ENCODE measurements at regions not wholly inside any gene's neighbourhood (a gene's known extent, or its start where the extent isn't known, plus 50 kb on each side); places are given as distances from the start of the nearest gene placed in this dataset.

GRCh38 chr5:100319885-100320284 is 215.3 kb upstream of the FAM174A start:
- no peaks in the 10 kb centered on the region for H3K27me3 ChIP-seq (ENCODE audit: control insufficient read depth in 3 of 3, insufficient read depth in 3 of 3, low read length in 3 of 3)
- H3K4me3 ChIP-seq (ENCODE audit: low read length in 3 of 3) = no peak overlapping the region
- no peak overlapping the region for H3K9ac ChIP-seq (ENCODE audit: low read depth in 1 of 3, low read length in 3 of 3)
- peaks cover 0 to 3% (median 0%) of the 10 kb centered on the region in 3 donors for H3K9me3 ChIP-seq (ENCODE audit: control insufficient read depth in 3 of 3, low read length in 3 of 3)
- H3K36me3 ChIP-seq (ENCODE audit: control insufficient read depth in 3 of 3, insufficient read depth in 3 of 3, low read length in 3 of 3) = no peaks in the 10 kb centered on the region
- H3K4me1 ChIP-seq (ENCODE audit: control insufficient read depth in 3 of 3, insufficient read depth in 3 of 3, low read length in 3 of 3) = no peaks in the 10 kb centered on the region
- H3K27ac ChIP-seq (ENCODE audit: low read depth, low read length) = no peak overlapping the region

GRCh38 chr5:100313657-100314056 is 221.5 kb upstream of the FAM174A start:
- H3K9me3 ChIP-seq (ENCODE audit: control insufficient read depth in 3 of 3, low read length in 3 of 3) = peaks cover 0 to 3% (median 0%) of the 10 kb centered on the region in 3 donors
- H3K4me1 ChIP-seq (ENCODE audit: control insufficient read depth in 3 of 3, insufficient read depth in 3 of 3, low read length in 3 of 3) = no peaks in the 10 kb centered on the region
- H3K27me3 ChIP-seq (ENCODE audit: control insufficient read depth in 3 of 3, insufficient read depth in 3 of 3, low read length in 3 of 3) = no peaks in the 10 kb centered on the region
- no peak overlapping the region for H3K9ac ChIP-seq (ENCODE audit: low read depth in 1 of 3, low read length in 3 of 3)
- no peaks in the 10 kb centered on the region for H3K36me3 ChIP-seq (ENCODE audit: control insufficient read depth in 3 of 3, insufficient read depth in 3 of 3, low read length in 3 of 3)
- H3K27ac ChIP-seq (ENCODE audit: low read depth, low read length) = no peak overlapping the region
- H3K4me3 ChIP-seq (ENCODE audit: low read length in 3 of 3) = no peak overlapping the region

- H3K9me3 ChIP-seq (ENCODE audit: control insufficient read depth in 3 of 3, low read length in 3 of 3) = peaks cover 0 to 3% (median 0%) of the 10 kb centered on the region in 3 donors
Observed at GRCh38 chr5:100311806-100312205, 223.4 kb upstream of the FAM174A start.

GRCh38 chr5:100306000-100306399 is 229.2 kb upstream of the FAM174A start:
- H3K4me1 ChIP-seq (ENCODE audit: control insufficient read depth in 3 of 3, insufficient read depth in 3 of 3, low read length in 3 of 3) = no peaks in the 10 kb centered on the region
- no peak overlapping the region for H3K4me3 ChIP-seq (ENCODE audit: low read length in 3 of 3)
- no peaks in the 10 kb centered on the region for H3K36me3 ChIP-seq (ENCODE audit: control insufficient read depth in 3 of 3, insufficient read depth in 3 of 3, low read length in 3 of 3)
- H3K9ac ChIP-seq (ENCODE audit: low read depth in 1 of 3, low read length in 3 of 3) = no peak overlapping the region
- no peak overlapping the region for H3K27ac ChIP-seq (ENCODE audit: low read depth, low read length)
- no peaks in the 10 kb centered on the region for H3K9me3 ChIP-seq (ENCODE audit: control insufficient read depth in 3 of 3, low read length in 3 of 3)
- H3K27me3 ChIP-seq (ENCODE audit: control insufficient read depth in 3 of 3, insufficient read depth in 3 of 3, low read length in 3 of 3) = no peaks in the 10 kb centered on the region

More at GRCh38 chr5:100311806-100312205, 223.4 kb upstream of the FAM174A start:
- no peaks in the 10 kb centered on the region for H3K36me3 ChIP-seq (ENCODE audit: control insufficient read depth in 3 of 3, insufficient read depth in 3 of 3, low read length in 3 of 3)
- no peak overlapping the region for H3K4me3 ChIP-seq (ENCODE audit: low read length in 3 of 3)
- no peak overlapping the region for H3K27ac ChIP-seq (ENCODE audit: low read depth, low read length)
- H3K4me1 ChIP-seq (ENCODE audit: control insufficient read depth in 3 of 3, insufficient read depth in 3 of 3, low read length in 3 of 3) = no peaks in the 10 kb centered on the region
- H3K27me3 ChIP-seq (ENCODE audit: control insufficient read depth in 3 of 3, insufficient read depth in 3 of 3, low read length in 3 of 3) = no peaks in the 10 kb centered on the region
- H3K9ac ChIP-seq (ENCODE audit: low read depth in 1 of 3, low read length in 3 of 3) = no peak overlapping the region

- H3K9me3 ChIP-seq (ENCODE audit: control insufficient read depth in 3 of 3, low read length in 3 of 3) = no peaks in the 10 kb centered on the region
- H3K27ac ChIP-seq (ENCODE audit: low read depth, low read length) = no peak overlapping the region
- no peak overlapping the region for H3K9ac ChIP-seq (ENCODE audit: low read depth in 1 of 3, low read length in 3 of 3)
- no peaks in the 10 kb centered on the region for H3K36me3 ChIP-seq (ENCODE audit: control insufficient read depth in 3 of 3, insufficient read depth in 3 of 3, low read length in 3 of 3)
- no peaks in the 10 kb centered on the region for H3K27me3 ChIP-seq (ENCODE audit: control insufficient read depth in 3 of 3, insufficient read depth in 3 of 3, low read length in 3 of 3)
- H3K4me1 ChIP-seq (ENCODE audit: control insufficient read depth in 3 of 3, insufficient read depth in 3 of 3, low read length in 3 of 3) = no peaks in the 10 kb centered on the region
- no peak overlapping the region for H3K4me3 ChIP-seq (ENCODE audit: low read length in 3 of 3)
Observed at GRCh38 chr5:100303216-100303615, 232.0 kb upstream of the FAM174A start.

GRCh38 chr5:100299261-100299660 is 235.9 kb upstream of the FAM174A start:
- Histone ChIP-seq H3K4me1 (ENCODE audit: control insufficient read depth in 3 of 3, insufficient read depth in 3 of 3, low read length in 3 of 3) (no peaks in the 10 kb centered on the region), H3K9me3 (ENCODE audit: control insufficient read depth in 3 of 3, low read length in 3 of 3) (no peaks in the 10 kb centered on the region), H3K27ac (ENCODE audit: low read depth, low read length) (no peak overlapping the region), H3K9ac (ENCODE audit: low read depth in 1 of 3, low read length in 3 of 3) (no peak overlapping the region), H3K4me3 (ENCODE audit: low read length in 3 of 3) (no peak overlapping the region), H3K36me3 (ENCODE audit: control insufficient read depth in 3 of 3, insufficient read depth in 3 of 3, low read length in 3 of 3) (no peaks in the 10 kb centered on the region), H3K27me3 (ENCODE audit: control insufficient read depth in 3 of 3, insufficient read depth in 3 of 3, low read length in 3 of 3) (no peaks in the 10 kb centered on the region)

GRCh38 chr5:100276071-100276470 is 259.1 kb upstream of the FAM174A start:
- H3K9ac ChIP-seq (ENCODE audit: low read depth in 1 of 3, low read length in 3 of 3) = no peak overlapping the region
- H3K9me3 ChIP-seq (ENCODE audit: control insufficient read depth in 3 of 3, low read length in 3 of 3) = no peaks in the 10 kb centered on the region
- H3K27me3 ChIP-seq (ENCODE audit: control insufficient read depth in 3 of 3, insufficient read depth in 3 of 3, low read length in 3 of 3) = no peaks in the 10 kb centered on the region
- no peak overlapping the region for H3K4me3 ChIP-seq (ENCODE audit: low read length in 3 of 3)
- no peaks in the 10 kb centered on the region for H3K36me3 ChIP-seq (ENCODE audit: control insufficient read depth in 3 of 3, insufficient read depth in 3 of 3, low read length in 3 of 3)
- H3K27ac ChIP-seq (ENCODE audit: low read depth, low read length) = no peak overlapping the region
- H3K4me1 ChIP-seq (ENCODE audit: control insufficient read depth in 3 of 3, insufficient read depth in 3 of 3, low read length in 3 of 3) = no peaks in the 10 kb centered on the region

- H3K9ac ChIP-seq (ENCODE audit: low read depth in 1 of 3, low read length in 3 of 3) = no peak overlapping the region
- H3K9me3 ChIP-seq (ENCODE audit: control insufficient read depth in 3 of 3, low read length in 3 of 3) = no peaks in the 10 kb centered on the region
- no peak overlapping the region for H3K27ac ChIP-seq (ENCODE audit: low read depth, low read length)
- H3K27me3 ChIP-seq (ENCODE audit: control insufficient read depth in 3 of 3, insufficient read depth in 3 of 3, low read length in 3 of 3) = no peaks in the 10 kb centered on the region
- H3K36me3 ChIP-seq (ENCODE audit: control insufficient read depth in 3 of 3, insufficient read depth in 3 of 3, low read length in 3 of 3) = no peaks in the 10 kb centered on the region
- no peak overlapping the region for H3K4me3 ChIP-seq (ENCODE audit: low read length in 3 of 3)
- H3K4me1 ChIP-seq (ENCODE audit: control insufficient read depth in 3 of 3, insufficient read depth in 3 of 3, low read length in 3 of 3) = no peaks in the 10 kb centered on the region
Observed at GRCh38 chr5:100275631-100276030, 259.5 kb upstream of the FAM174A start.

GRCh38 chr5:100273846-100274580 is 261.2 kb upstream of the FAM174A start:
- no peak overlapping the region for H3K27ac ChIP-seq (ENCODE audit: low read depth, low read length)
- H3K36me3 ChIP-seq (ENCODE audit: control insufficient read depth in 3 of 3, insufficient read depth in 3 of 3, low read length in 3 of 3) = no peaks in the 10 kb centered on the region
- H3K4me1 ChIP-seq (ENCODE audit: control insufficient read depth in 3 of 3, insufficient read depth in 3 of 3, low read length in 3 of 3) = no peaks in the 10 kb centered on the region
- H3K27me3 ChIP-seq (ENCODE audit: control insufficient read depth in 3 of 3, insufficient read depth in 3 of 3, low read length in 3 of 3) = no peaks in the 10 kb centered on the region
- H3K9me3 ChIP-seq (ENCODE audit: control insufficient read depth in 3 of 3, low read length in 3 of 3) = no peaks in the 10 kb centered on the region
- no peak overlapping the region for H3K9ac ChIP-seq (ENCODE audit: low read depth in 1 of 3, low read length in 3 of 3)
- no peak overlapping the region for H3K4me3 ChIP-seq (ENCODE audit: low read length in 3 of 3)

- no peak overlapping the region for H3K9ac ChIP-seq (ENCODE audit: low read depth in 1 of 3, low read length in 3 of 3)
- no peak overlapping the region for H3K27ac ChIP-seq (ENCODE audit: low read depth, low read length)
- H3K4me1 ChIP-seq (ENCODE audit: control insufficient read depth in 3 of 3, insufficient read depth in 3 of 3, low read length in 3 of 3) = no peaks in the 10 kb centered on the region
- no peaks in the 10 kb centered on the region for H3K27me3 ChIP-seq (ENCODE audit: control insufficient read depth in 3 of 3, insufficient read depth in 3 of 3, low read length in 3 of 3)
- no peaks in the 10 kb centered on the region for H3K36me3 ChIP-seq (ENCODE audit: control insufficient read depth in 3 of 3, insufficient read depth in 3 of 3, low read length in 3 of 3)
- H3K9me3 ChIP-seq (ENCODE audit: control insufficient read depth in 3 of 3, low read length in 3 of 3) = no peaks in the 10 kb centered on the region
- H3K4me3 ChIP-seq (ENCODE audit: low read length in 3 of 3) = no peak overlapping the region
Observed at GRCh38 chr5:100270023-100270771, 265.0 kb upstream of the FAM174A start.
